GM12891 (cell line): ENCODE measurements at regions not wholly inside any gene's neighbourhood (a gene's known extent, or its start where the extent isn't known, plus 50 kb on each side); places are given as distances from the start of the nearest gene placed in this dataset.

Experiments
- POLR2A ChIP-seq: IDR thresholded peaks from 2 replicates; pipeline ENCODE4 v1.6.1; 2011; ENCODE audit warnings: low read depth, low read length, control low read depth
- POLR2AphosphoS5 ChIP-seq: IDR thresholded peaks from 2 replicates; pipeline ENCODE4 v1.6.1; 2011; ENCODE audit warnings: low read depth, low read length, control low read depth
- SPI1 ChIP-seq: IDR thresholded peaks from 2 replicates; pipeline ENCODE4 v1.6.1; 2011; ENCODE audit warnings: low read depth, low read length, control low read depth
- TAF1 ChIP-seq: IDR thresholded peaks from 2 replicates; pipeline ENCODE4 v1.6.1; 2011; ENCODE audit warnings: low read depth, low read length, control low read depth

- TF ChIP-seq POLR2AphosphoS5 (no peak), TAF1 (no peak), SPI1 (no peak), POLR2A (no peak)
Observed at GRCh38 chrX:129034196-129034595, 489.1 kb downstream of the SMARCA1 start.
